Adrenal gland (tissue), 9 donors: ENCODE measurements at regions not wholly inside any gene's neighbourhood (a gene's known extent, or its start where the extent isn't known, plus 50 kb on each side); places are given as distances from the start of the nearest gene placed in this dataset.

Source experiments
- DNase-seq, 7 donors: peaks; one replicate each; pipeline ENCODE4 v3.0.0-alpha.2; 2019 to 2020
- H3K27ac ChIP-seq, 5 donors: fragments of 200-600 bp; sonication (generic) in 4 of 5; 1 replicate in 3 of 5; 2 replicates in 2 of 5; pipeline versions ENCODE4 v1.5.1 to v1.8.0; 2016 to 2020; ENCODE audit warnings: mild to moderate bottlenecking in 1 of 5
- H3K27me3 ChIP-seq: fragments of 200-600 bp; 2 replicates; pipeline ENCODE4 v1.8.0; 2021
- H3K36me3 ChIP-seq, 2 donors: fragments of 200-600 bp; replicated peaks in 1 of 2; 1 replicate in 1 of 2; 2 replicates in 1 of 2; pipeline versions ENCODE4 v1.5.1 to v1.8.0; 2018 to 2022
- H3K4me1 ChIP-seq, 2 donors: fragments of 200-600 bp; replicated peaks in 1 of 2; 1 replicate in 1 of 2; 2 replicates in 1 of 2; pipeline versions ENCODE4 v1.5.1 to v1.8.0; 2018 to 2021
- H3K4me3 ChIP-seq, 4 donors: fragments of 200-600 bp; sonication (generic) in 3 of 4; one replicate each; pipeline ENCODE4 v1.5.1; 2016 to 2018
- H3K9me3 ChIP-seq, 3 donors: fragments of 200-600 bp; sonication (generic) in 1 of 3; replicated peaks in 1 of 3; 1 replicate in 2 of 3; 2 replicates in 1 of 3; pipeline versions ENCODE4 v1.5.1 to v1.8.0; 2016 to 2021
- CTCF ChIP-seq, 6 experiments: fragments of 450-650 bp in 4 of 6; fragments of 200-600 bp in 2 of 6; sonication (generic) in 1 of 6; IDR thresholded peaks; 1 replicate in 5 of 6; 2 replicates in 1 of 6; pipeline versions ENCODE4 v1.5.1 to v1.8.0; 2016 to 2021; ENCODE audit warnings: antibody characterized with exemption in 6 of 6, mild to moderate bottlenecking in 2 of 6, moderate library complexity in 1 of 6
- POLR2A ChIP-seq, 2 donors: fragments of 450-650 bp; IDR thresholded peaks; one replicate each; pipeline ENCODE4 v1.6.1; 2017; ENCODE audit warnings: antibody characterized with exemption in 2 of 2, mild to moderate bottlenecking in 2 of 2, moderate library complexity in 1 of 2
- WGBS, 4 donors: extraction: QIAGEN DNeasy Blood & Tissue Kit in 2 of 4; methylation state at CpG; one replicate each; pipeline versions ENCODE4 v1.1.5 to v1.1.7; 2013 to 2017; 5-methylcytosine and 5-hydroxymethylcytosine counted together
- intact Hi-C, 2 donors: fragments of 100-400 bp; cut with DNase I; formaldehyde crosslinking; loops; one replicate each; pipeline versions ENCODE4 v1.14.1 to v1.15.0; 2022 to 2023
- donor health status: healthy with polysubstance abuse.
- donor health status: Bipolar disorder and iron deficiency.
- donor health status: DM: yes; HTN: yes; CAD: no.
- donor health status: DM: no; HTN: no; CAD: no.
- donor health status: DM: no; HTN: no; CAD: no.

- Histone ChIP-seq H3K27me3 (peaks cover 5% of the 10 kb centered on the region), H3K36me3 (no peaks in the 10 kb centered on the region), H3K4me1 (no peaks in the 10 kb centered on the region), H3K27ac (no peak overlapping the region), H3K4me3 (no peak overlapping the region), H3K9me3 (no peaks in the 10 kb centered on the region)
- intact Hi-C loops: no loop called here
- DNase-seq: no peak
- TF ChIP-seq POLR2A (IDR thresholded peaks at IDR 0.05) (no peak), CTCF (IDR thresholded peaks at IDR 0.05) (no peak)
Observed at GRCh38 chr5:61837788-61838187, 468.2 kb upstream of the KIF2A start.

- TF ChIP-seq CTCF (IDR thresholded peaks at IDR 0.05): no peak
- no peak for TF ChIP-seq POLR2A (IDR thresholded peaks at IDR 0.05)
- H3K9me3 ChIP-seq: no peaks in the 10 kb centered on the region
- intact Hi-C loops: no loop called here
- 74 to 78% (median 77%) methylated on average over 3 of the region's 3 CpGs for WGBS, 4 donors
- peaks cover 5% of the 10 kb centered on the region for H3K27me3 ChIP-seq
- no peaks in the 10 kb centered on the region for H3K4me1 ChIP-seq
- no peaks in the 10 kb centered on the region for H3K36me3 ChIP-seq
- no peak for DNase-seq
- no peak overlapping the region for H3K27ac ChIP-seq
- no peak overlapping the region for H3K4me3 ChIP-seq
Observed at GRCh38 chr5:61840361-61840760, 465.6 kb upstream of the KIF2A start.

GRCh38 chr5:61842840-61843239 is 463.2 kb upstream of the KIF2A start:
- Histone ChIP-seq H3K36me3 (no peaks in the 10 kb centered on the region), H3K27ac (no peak overlapping the region), H3K4me1 (no peaks in the 10 kb centered on the region), H3K9me3 (no peaks in the 10 kb centered on the region), H3K27me3 (no peaks in the 10 kb centered on the region), H3K4me3 (no peak overlapping the region)
- WGBS, 4 donors: 87 to 100% (median 92%) methylated on average over 1 of the region's 1 CpG
- intact Hi-C loops: no loop called here
- TF ChIP-seq POLR2A (IDR thresholded peaks at IDR 0.05) (no peak), CTCF (IDR thresholded peaks at IDR 0.05) (no peak)
- no peak for DNase-seq

- no peaks in the 10 kb centered on the region for H3K27me3 ChIP-seq
- DNase-seq: no peak
- no peak for TF ChIP-seq POLR2A (IDR thresholded peaks at IDR 0.05)
- no peak for TF ChIP-seq CTCF (IDR thresholded peaks at IDR 0.05)
- no peak overlapping the region for H3K4me3 ChIP-seq
- no peaks in the 10 kb centered on the region for H3K36me3 ChIP-seq
- H3K4me1 ChIP-seq: no peaks in the 10 kb centered on the region
- intact Hi-C loops: no loop called here
- H3K9me3 ChIP-seq: no peaks in the 10 kb centered on the region
- H3K27ac ChIP-seq: no peak overlapping the region
Observed at GRCh38 chr5:61850696-61851095, 455.3 kb upstream of the KIF2A start.
